GM21717 (cell line): ENCODE measurements at regions not wholly inside any gene's neighbourhood (a gene's known extent, or its start where the extent isn't known, plus 50 kb on each side); places are given as distances from the start of the nearest gene placed in this dataset.

ENCODE experiments used
- ATAC-seq: cut with Tn5 transposase; IDR thresholded peaks from one replicate; pipeline ENCODE4 v1.9.1; 2021; ENCODE audit warnings: mild to moderate bottlenecking, moderate library complexity; ENCODE audit not compliant: unreplicated experiment

- ATAC-seq, result no peak
Observed at GRCh38 chr15:98139337-98139736, 178.8 kb downstream of the ARRDC4 start.

- no peak for ATAC-seq
Observed at GRCh38 chr15:98142572-98142971, 182.1 kb downstream of the ARRDC4 start.

GRCh38 chr15:98143116-98143515, 182.6 kb downstream of the ARRDC4 start:
- ATAC-seq, result no peak

- ATAC-seq, result no peak
Observed at GRCh38 chr15:98144388-98144787, 183.9 kb downstream of the ARRDC4 start.

- no peak for ATAC-seq
Observed at GRCh38 chr15:98146031-98146820, 185.7 kb downstream of the ARRDC4 start.

- no peak for ATAC-seq
Observed at GRCh38 chr15:98147415-98147814, 186.9 kb downstream of the ARRDC4 start.

- no peak for ATAC-seq
Observed at GRCh38 chr15:98150084-98150483, 189.6 kb downstream of the ARRDC4 start.

GRCh38 chr15:98150536-98150935, 190.0 kb downstream of the ARRDC4 start:
- ATAC-seq, result no peak

- ATAC-seq, result no peak
Observed at GRCh38 chr15:98151096-98151495, 190.6 kb downstream of the ARRDC4 start.

GRCh38 chr15:98152156-98152555, 191.7 kb downstream of the ARRDC4 start:
- no peak for ATAC-seq

- ATAC-seq, result no peak
Observed at GRCh38 chr15:98154863-98155262, 194.4 kb downstream of the ARRDC4 start.

- ATAC-seq, result no peak
Observed at GRCh38 chr15:98155356-98155755, 194.9 kb downstream of the ARRDC4 start.

GRCh38 chr15:98160236-98160635, 199.7 kb downstream of the ARRDC4 start:
- no peak for ATAC-seq

GRCh38 chr15:98163319-98164045, 203.0 kb downstream of the ARRDC4 start:
- ATAC-seq, result no peak

- ATAC-seq, result no peak
Observed at GRCh38 chr15:98164571-98164970, 204.1 kb downstream of the ARRDC4 start.

- ATAC-seq, result no peak
Observed at GRCh38 chr15:98164986-98165385, 204.5 kb downstream of the ARRDC4 start.

- ATAC-seq, result no peak
Observed at GRCh38 chr15:98167722-98168268, 207.3 kb downstream of the ARRDC4 start.

- no peak for ATAC-seq
Observed at GRCh38 chr15:98169551-98169950, 209.0 kb downstream of the ARRDC4 start.

- no peak for ATAC-seq
Observed at GRCh38 chr15:98174286-98174685, 213.8 kb downstream of the ARRDC4 start.

GRCh38 chr15:98174841-98175240, 214.3 kb downstream of the ARRDC4 start:
- no peak for ATAC-seq

GRCh38 chr15:98177966-98178592, 217.6 kb downstream of the ARRDC4 start:
- no peak for ATAC-seq

GRCh38 chr15:98178861-98179260, 218.4 kb downstream of the ARRDC4 start:
- no peak for ATAC-seq
